PC-3 (cell line): ENCODE measurements at regions not wholly inside any gene's neighbourhood (a gene's known extent, or its start where the extent isn't known, plus 50 kb on each side); places are given as distances from the start of the nearest gene placed in this dataset.

Source experiments
- EZH2 ChIP-seq: fragments of 300-600 bp; sonication (generic); IDR thresholded peaks from one replicate; pipeline ENCODE4 v1.6.1; 2017; ENCODE audit warnings: antibody characterized with exemption, mild to moderate bottlenecking, low read length; ENCODE audit not compliant: unreplicated experiment
- EZH2phosphoT487 ChIP-seq: fragments of 300-600 bp; sonication (generic); IDR thresholded peaks from 2 replicates; pipeline ENCODE4 v1.6.1; 2018; ENCODE audit warnings: mild to moderate bottlenecking, antibody characterized with exemption, low read length, borderline replicate concordance
- TF ChIP-seq, protein P1 (sequence below): fragments of 300-600 bp; sonication (generic); conservative IDR thresholded peaks from 2 replicates; pipeline ENCODE4 v1.5.1; 2017; ENCODE audit warnings: antibody characterized with exemption, low read depth, mild to moderate bottlenecking, low read length

- TF ChIP-seq, protein P1, sequence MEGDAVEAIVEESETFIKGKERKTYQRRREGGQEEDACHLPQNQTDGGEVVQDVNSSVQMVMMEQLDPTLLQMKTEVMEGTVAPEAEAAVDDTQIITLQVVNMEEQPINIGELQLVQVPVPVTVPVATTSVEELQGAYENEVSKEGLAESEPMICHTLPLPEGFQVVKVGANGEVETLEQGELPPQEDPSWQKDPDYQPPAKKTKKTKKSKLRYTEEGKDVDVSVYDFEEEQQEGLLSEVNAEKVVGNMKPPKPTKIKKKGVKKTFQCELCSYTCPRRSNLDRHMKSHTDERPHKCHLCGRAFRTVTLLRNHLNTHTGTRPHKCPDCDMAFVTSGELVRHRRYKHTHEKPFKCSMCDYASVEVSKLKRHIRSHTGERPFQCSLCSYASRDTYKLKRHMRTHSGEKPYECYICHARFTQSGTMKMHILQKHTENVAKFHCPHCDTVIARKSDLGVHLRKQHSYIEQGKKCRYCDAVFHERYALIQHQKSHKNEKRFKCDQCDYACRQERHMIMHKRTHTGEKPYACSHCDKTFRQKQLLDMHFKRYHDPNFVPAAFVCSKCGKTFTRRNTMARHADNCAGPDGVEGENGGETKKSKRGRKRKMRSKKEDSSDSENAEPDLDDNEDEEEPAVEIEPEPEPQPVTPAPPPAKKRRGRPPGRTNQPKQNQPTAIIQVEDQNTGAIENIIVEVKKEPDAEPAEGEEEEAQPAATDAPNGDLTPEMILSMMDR, result no peak
- TF ChIP-seq EZH2 (no peak), EZH2phosphoT487 (no peak)
Observed at GRCh38 chr13:34553376-34553775, 388.7 kb upstream of the NBEA start.
